ENCODE measurements at regions not wholly inside any gene's neighbourhood (a gene's known extent, or its start where the extent isn't known, plus 50 kb on each side); places are given as distances from the start of the nearest gene placed in this dataset.
"Not testable (repeated sequence)": the region's sequence is repeated elsewhere in the genome, so short reads cannot be mapped to it uniquely, and the experiment has no call there.

GRCh38 chr10:61818251-61818650, 83.2 kb upstream of the ARID5B start:
- TF ChIP-seq, protein P1, sequence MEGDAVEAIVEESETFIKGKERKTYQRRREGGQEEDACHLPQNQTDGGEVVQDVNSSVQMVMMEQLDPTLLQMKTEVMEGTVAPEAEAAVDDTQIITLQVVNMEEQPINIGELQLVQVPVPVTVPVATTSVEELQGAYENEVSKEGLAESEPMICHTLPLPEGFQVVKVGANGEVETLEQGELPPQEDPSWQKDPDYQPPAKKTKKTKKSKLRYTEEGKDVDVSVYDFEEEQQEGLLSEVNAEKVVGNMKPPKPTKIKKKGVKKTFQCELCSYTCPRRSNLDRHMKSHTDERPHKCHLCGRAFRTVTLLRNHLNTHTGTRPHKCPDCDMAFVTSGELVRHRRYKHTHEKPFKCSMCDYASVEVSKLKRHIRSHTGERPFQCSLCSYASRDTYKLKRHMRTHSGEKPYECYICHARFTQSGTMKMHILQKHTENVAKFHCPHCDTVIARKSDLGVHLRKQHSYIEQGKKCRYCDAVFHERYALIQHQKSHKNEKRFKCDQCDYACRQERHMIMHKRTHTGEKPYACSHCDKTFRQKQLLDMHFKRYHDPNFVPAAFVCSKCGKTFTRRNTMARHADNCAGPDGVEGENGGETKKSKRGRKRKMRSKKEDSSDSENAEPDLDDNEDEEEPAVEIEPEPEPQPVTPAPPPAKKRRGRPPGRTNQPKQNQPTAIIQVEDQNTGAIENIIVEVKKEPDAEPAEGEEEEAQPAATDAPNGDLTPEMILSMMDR (conservative IDR thresholded peaks at IDR 0.05; ENCODE audit: low read length), result not testable (repeated sequence)
- TF ChIP-seq EZH2phosphoT487 (IDR thresholded peaks at IDR 0.05; ENCODE audit: borderline replicate concordance), result not testable (repeated sequence)
